HUES64 (cell line): ENCODE measurements at regions not wholly inside any gene's neighbourhood (a gene's known extent, or its start where the extent isn't known, plus 50 kb on each side); places are given as distances from the start of the nearest gene placed in this dataset.

Source experiments
- H3K27ac ChIP-seq: 2 replicates; pipeline ENCODE4 v1.7.0; 2013; ENCODE audit warnings: low read depth, low read length, inconsistent platforms
- H3K27me3 ChIP-seq: 2 replicates; pipeline ENCODE4 v1.6.1; 2013; ENCODE audit warnings: mild to moderate bottlenecking, low read length; ENCODE audit not compliant: insufficient read depth
- H3K36me3 ChIP-seq: 2 replicates; pipeline ENCODE4 v1.6.1; 2013; ENCODE audit warnings: mild to moderate bottlenecking, low read length; ENCODE audit not compliant: insufficient read depth
- H3K4me1 ChIP-seq: 2 replicates; pipeline ENCODE4 v1.6.1; 2013; ENCODE audit warnings: mild to moderate bottlenecking, low read length, moderate library complexity; ENCODE audit not compliant: insufficient read depth
- H3K4me3 ChIP-seq: 2 replicates; pipeline ENCODE4 v1.5.1; 2013; ENCODE audit warnings: mild to moderate bottlenecking, low read length, moderate library complexity
- H3K9ac ChIP-seq: 2 replicates; pipeline ENCODE4 v1.6.1; 2013; ENCODE audit warnings: mild to moderate bottlenecking, low read depth, low read length
- H3K9me3 ChIP-seq: 2 replicates; pipeline ENCODE4 v1.6.1; 2013; ENCODE audit warnings: low read depth, low read length; ENCODE audit not compliant: insufficient read depth
- WGBS: fragments of 150-250, 120-280 bp; methylation state at CpG from one replicate; pipeline ENCODE4 v1.1.7; 2013; ENCODE audit warnings: missing lambda C conversion rate; 5-methylcytosine and 5-hydroxymethylcytosine counted together

- Histone ChIP-seq H3K4me3 (no peak overlapping the region), H3K27ac (no peak overlapping the region), H3K36me3 (no peaks in the 10 kb centered on the region), H3K9me3 (no peaks in the 10 kb centered on the region), H3K27me3 (no peaks in the 10 kb centered on the region), H3K9ac (no peak overlapping the region), H3K4me1 (no peaks in the 10 kb centered on the region)
- WGBS: 100% methylated on average over 1 of the region's 2 CpGs
Observed at GRCh38 chr4:104735174-104735573, 240.5 kb upstream of the CXXC4 start.

DNA sequence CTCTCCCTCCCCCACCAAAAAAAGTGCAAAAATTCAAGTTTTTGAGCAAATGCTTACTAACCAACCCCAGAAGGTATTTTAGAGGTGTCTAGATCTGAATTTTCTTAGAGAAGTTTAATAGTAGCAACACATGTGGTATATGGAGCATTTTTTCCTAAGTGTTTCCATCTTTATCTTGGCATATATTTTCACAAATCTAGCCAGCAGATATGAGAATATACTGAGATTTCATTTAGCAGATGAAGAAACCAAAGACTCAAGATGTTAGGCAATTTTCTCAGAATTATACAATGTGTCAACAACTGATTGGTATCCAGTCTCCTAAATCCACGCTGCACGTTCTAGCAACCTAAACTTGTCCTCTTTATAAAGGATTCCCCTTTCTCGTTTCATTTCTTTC, 245.5 kb upstream of the CXXC4 start:
- Histone ChIP-seq H3K36me3 (no peaks in the 10 kb centered on the region), H3K9me3 (no peaks in the 10 kb centered on the region), H3K27ac (no peak overlapping the region), H3K4me3 (no peak overlapping the region), H3K9ac (no peak overlapping the region), H3K4me1 (no peaks in the 10 kb centered on the region), H3K27me3 (no peaks in the 10 kb centered on the region)
- WGBS: 100% methylated on average over 3 of the region's 3 CpGs

DNA sequence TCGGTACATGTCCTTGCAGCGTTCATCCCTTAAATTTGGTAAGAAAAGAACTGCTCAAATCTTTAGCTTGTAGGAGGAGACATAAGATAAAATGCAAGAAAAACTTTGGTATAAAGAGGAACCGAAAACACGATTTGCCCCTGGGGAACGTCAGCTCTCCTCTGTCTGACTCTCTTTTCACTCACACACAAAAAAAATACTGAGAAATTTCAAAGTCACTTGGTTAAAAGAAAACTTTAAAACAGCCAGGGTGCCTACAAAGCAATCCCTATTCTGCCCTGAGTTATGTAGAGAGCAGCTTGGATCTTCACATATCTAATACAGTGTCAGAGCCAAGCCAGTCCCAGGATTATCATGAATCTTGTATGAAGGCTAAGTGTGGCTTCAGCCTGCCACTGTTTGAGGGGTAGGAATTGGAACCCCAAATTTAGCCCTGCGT, 248.5 kb upstream of the CXXC4 start:
- Histone ChIP-seq H3K9ac (no peak overlapping the region), H3K4me3 (no peak overlapping the region), H3K27ac (no peak overlapping the region)

DNA sequence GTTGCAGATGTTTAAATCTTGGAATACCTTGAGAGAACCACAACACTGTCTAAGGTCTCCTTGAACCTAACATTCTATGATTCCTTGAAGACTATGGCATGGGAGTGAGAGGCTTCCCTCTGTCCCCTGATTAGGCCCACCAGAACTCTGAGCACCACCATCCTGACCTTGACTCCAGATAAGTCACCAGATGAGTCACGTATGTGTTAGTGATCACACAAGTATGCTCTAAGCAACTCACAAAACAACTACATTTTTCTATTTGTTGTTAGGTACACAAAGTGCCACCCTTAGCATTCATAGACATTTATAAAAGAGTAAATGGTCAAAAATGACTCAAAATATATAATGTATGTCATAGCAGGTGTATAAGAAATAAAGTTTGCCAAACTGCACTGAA, 252.9 kb upstream of the CXXC4 start:
- Histone ChIP-seq H3K9ac (no peak overlapping the region), H3K4me3 (no peak overlapping the region), H3K9me3 (no peaks in the 10 kb centered on the region), H3K27me3 (no peaks in the 10 kb centered on the region), H3K27ac (no peak overlapping the region), H3K4me1 (no peaks in the 10 kb centered on the region), H3K36me3 (no peaks in the 10 kb centered on the region)
- WGBS: 83% methylated on average over 1 of the region's 1 CpG

More for the DNA sequence above, 248.5 kb upstream of the CXXC4 start:
- no peaks in the 10 kb centered on the region for H3K36me3 ChIP-seq
- no peaks in the 10 kb centered on the region for H3K27me3 ChIP-seq
- H3K4me1 ChIP-seq: no peaks in the 10 kb centered on the region
- WGBS: 87% methylated on average over 6 of the region's 6 CpGs
- H3K9me3 ChIP-seq: no peaks in the 10 kb centered on the region

- H3K27ac ChIP-seq: no peak overlapping the region
- H3K36me3 ChIP-seq: no peaks in the 10 kb centered on the region
- no peak overlapping the region for H3K9ac ChIP-seq
- H3K27me3 ChIP-seq: no peaks in the 10 kb centered on the region
- H3K9me3 ChIP-seq: no peaks in the 10 kb centered on the region
- WGBS: 100% methylated on average over 1 of the region's 3 CpGs
- no peak overlapping the region for H3K4me3 ChIP-seq
- no peaks in the 10 kb centered on the region for H3K4me1 ChIP-seq
Observed at GRCh38 chr4:104749062-104749461, 254.4 kb upstream of the CXXC4 start.

GRCh38 chr4:104750008-104750407, 255.3 kb upstream of the CXXC4 start:
- Histone ChIP-seq H3K27ac (no peak overlapping the region), H3K9me3 (no peaks in the 10 kb centered on the region), H3K27me3 (no peaks in the 10 kb centered on the region), H3K9ac (no peak overlapping the region), H3K4me1 (no peaks in the 10 kb centered on the region), H3K4me3 (no peak overlapping the region), H3K36me3 (no peaks in the 10 kb centered on the region)
- no CpG with 5 or more reads among the region's 2 CpGs for WGBS

- Histone ChIP-seq H3K27ac (no peak overlapping the region), H3K36me3 (no peaks in the 10 kb centered on the region), H3K4me1 (no peaks in the 10 kb centered on the region), H3K27me3 (no peaks in the 10 kb centered on the region), H3K9me3 (no peaks in the 10 kb centered on the region), H3K4me3 (no peak overlapping the region), H3K9ac (no peak overlapping the region)
- WGBS: 92% methylated on average over 2 of the region's 2 CpGs
Observed at GRCh38 chr4:104751468-104751867, 256.8 kb upstream of the CXXC4 start.

DNA sequence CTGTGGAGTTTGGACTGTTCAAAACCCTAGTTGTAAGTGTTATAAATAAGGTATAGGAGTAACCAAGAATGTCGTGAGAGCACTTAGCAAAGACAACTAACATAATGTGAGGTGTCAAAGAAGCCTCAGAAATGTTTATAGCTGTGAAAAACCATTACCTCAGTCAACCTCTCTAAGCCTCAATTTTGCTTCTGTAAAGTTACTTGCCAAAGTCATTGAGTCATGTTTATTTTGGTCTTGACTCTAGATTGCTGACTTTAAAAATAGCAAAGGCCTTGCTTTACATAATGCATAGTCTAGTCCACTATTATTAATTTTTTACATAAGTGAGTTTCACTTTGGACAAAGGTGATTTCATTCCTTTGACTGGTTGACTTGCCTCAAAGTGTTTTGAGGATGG, 257.6 kb upstream of the CXXC4 start:
- Histone ChIP-seq H3K36me3 (no peaks in the 10 kb centered on the region), H3K4me1 (no peaks in the 10 kb centered on the region), H3K27ac (no peak overlapping the region), H3K9me3 (no peaks in the 10 kb centered on the region), H3K27me3 (no peaks in the 10 kb centered on the region), H3K4me3 (no peak overlapping the region), H3K9ac (no peak overlapping the region)
- 78% methylated on average over 1 of the region's 1 CpG for WGBS

- Histone ChIP-seq H3K4me1 (0 out of 2 replicates have a peak, but pooled peaks cover 2% of the 10 kb centered on the region), H3K9me3 (no peaks in the 10 kb centered on the region), H3K9ac (no peak overlapping the region), H3K36me3 (no peaks in the 10 kb centered on the region), H3K4me3 (no peak overlapping the region), H3K27ac (no peak overlapping the region), H3K27me3 (no peaks in the 10 kb centered on the region)
- no CpG with 5 or more reads among the region's 1 CpG for WGBS
Observed at GRCh38 chr4:104756837-104757236, 262.1 kb upstream of the CXXC4 start.

- Histone ChIP-seq H3K4me3 (no peak overlapping the region), H3K27me3 (no peaks in the 10 kb centered on the region), H3K36me3 (no peaks in the 10 kb centered on the region), H3K27ac (no peak overlapping the region), H3K4me1 (0 out of 2 replicates have a peak, but pooled peaks cover 2% of the 10 kb centered on the region), H3K9me3 (no peaks in the 10 kb centered on the region), H3K9ac (no peak overlapping the region)
- WGBS: no CpG with 5 or more reads among the region's 2 CpGs
Observed at GRCh38 chr4:104758574-104758973, 263.9 kb upstream of the CXXC4 start.

DNA sequence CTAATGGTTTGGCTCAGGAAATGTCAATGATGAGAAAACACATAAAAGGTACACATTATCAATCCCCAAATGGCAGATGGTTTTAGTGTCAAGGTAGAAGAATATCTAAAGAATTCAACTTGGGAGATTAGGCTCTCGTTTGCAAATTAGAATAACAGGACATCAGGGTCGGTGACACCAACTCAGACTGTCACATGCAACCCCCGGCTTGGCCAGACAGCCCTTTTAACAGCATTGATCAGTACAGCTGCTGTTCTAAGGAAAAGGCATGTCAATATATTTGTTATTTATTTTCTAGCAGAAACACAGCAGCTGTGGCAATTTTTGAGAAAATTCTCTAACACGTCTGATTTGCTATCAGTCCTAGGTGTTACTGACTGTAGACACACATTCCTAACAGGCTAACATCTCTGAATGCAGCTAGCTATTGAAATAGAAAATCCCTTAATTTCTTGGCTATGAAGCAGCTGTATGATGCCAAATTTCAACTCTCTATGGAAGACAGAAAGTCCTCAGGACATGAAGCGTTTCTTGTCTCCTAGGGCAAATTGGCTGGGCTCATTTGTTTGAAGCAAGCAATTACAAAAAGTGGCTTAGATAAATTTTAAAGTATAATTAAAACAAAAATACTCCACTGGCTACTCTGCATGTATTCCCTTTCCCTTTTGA, 269.0 kb upstream of the CXXC4 start:
- 73% methylated on average over 5 of the region's 5 CpGs for WGBS
- peaks cover 7% of the 10 kb centered on the region; the same call in 1 of the 2 replicates for H3K27me3 ChIP-seq
- H3K9ac ChIP-seq: no peak overlapping the region

GRCh38 chr4:104766676-104767075, 272.0 kb upstream of the CXXC4 start:
- H3K27me3 ChIP-seq: peaks cover 24% of the 10 kb centered on the region; the same call in 1 of the 2 replicates
- no peaks in the 10 kb centered on the region for H3K9me3 ChIP-seq
- H3K4me3 ChIP-seq: no peak overlapping the region
- no peak overlapping the region for H3K9ac ChIP-seq
- no peak overlapping the region for H3K27ac ChIP-seq
- WGBS: 95% methylated on average over 1 of the region's 1 CpG
- no peaks in the 10 kb centered on the region for H3K36me3 ChIP-seq
- H3K4me1 ChIP-seq: no peaks in the 10 kb centered on the region

More for the DNA sequence above, 269.0 kb upstream of the CXXC4 start:
- Histone ChIP-seq H3K4me1 (0 out of 2 replicates have a peak, but pooled peaks cover 2% of the 10 kb centered on the region), H3K4me3 (no peak overlapping the region), H3K27ac (no peak overlapping the region), H3K9me3 (no peaks in the 10 kb centered on the region), H3K36me3 (no peaks in the 10 kb centered on the region)
